H1 (cell line): ENCODE measurements at regions not wholly inside any gene's neighbourhood (a gene's known extent, or its start where the extent isn't known, plus 50 kb on each side); places are given as distances from the start of the nearest gene placed in this dataset.

Experiments used
- CTCF ChIA-PET: fragments of 300-600 bp; sonication (Branson Sonifier 250); formaldehyde crosslinking; loops from one replicate; lab custom pipeline; 2021; ENCODE audit not compliant: partially characterized antibody; lab: Charles Lee
- POLR2A ChIA-PET: fragments of 300-600 bp; sonication (Branson Sonifier 250); formaldehyde crosslinking; loops from one replicate; lab custom pipeline; 2021; ENCODE audit warnings: inconsistent platforms; ENCODE audit not compliant: partially characterized antibody; lab: Charles Lee
- DNase-seq, 2 experiments: peaks; one replicate each; pipeline versions ENCODE4 v3.0.0 to v3.0.0-alpha.2; 2010 to 2022; ENCODE audit warnings: low spot score in 2 of 2, low read depth in 1 of 2, mixed read lengths in 1 of 2
- FAIRE-seq: peaks from 2 replicates; lab custom pipeline; 2011; peaks lifted over from hg19 to GRCh38; lab: Jason Lieb, UNC
- H2AFZ ChIP-seq: 2 replicates; pipeline ENCODE4 v1.8.1; 2012; ENCODE audit warnings: low read length, inconsistent platforms
- H2AK5ac ChIP-seq: 2 replicates; pipeline ENCODE4 v1.6.1; 2013; ENCODE audit warnings: low read depth, low read length
- H2BK120ac ChIP-seq: replicated peaks from 2 replicates; pipeline ENCODE3; 2013; ENCODE audit warnings: low read depth, low read length, inconsistent platforms
- H2BK12ac ChIP-seq: 2 replicates; pipeline ENCODE4 v1.6.1; 2013; ENCODE audit warnings: low read depth, low read length
- H2BK15ac ChIP-seq: 2 replicates; pipeline ENCODE4 v1.6.1; 2013; ENCODE audit warnings: low read length
- H2BK20ac ChIP-seq: 2 replicates; pipeline ENCODE4 v1.6.1; 2013; ENCODE audit warnings: low read length
- H2BK5ac ChIP-seq: 2 replicates; pipeline ENCODE4 v1.6.1; 2013; ENCODE audit warnings: low read depth, low read length
- H3K14ac ChIP-seq: 2 replicates; pipeline ENCODE4 v1.6.1; 2013; ENCODE audit warnings: inconsistent platforms; ENCODE audit not compliant: insufficient read length
- H3K18ac ChIP-seq: 2 replicates; pipeline ENCODE4 v1.6.1; 2013; ENCODE audit warnings: low read length; ENCODE audit errors: extremely low read depth
- H3K23ac ChIP-seq: 2 replicates; pipeline ENCODE4 v1.6.1; 2013; ENCODE audit warnings: inconsistent platforms; ENCODE audit not compliant: insufficient read length
- H3K23me2 ChIP-seq: 2 replicates; pipeline ENCODE4 v1.6.1; 2013; ENCODE audit warnings: low read depth, low read length
- H3K27ac ChIP-seq: 2 replicates; pipeline ENCODE4 v1.6.1; 2011; ENCODE audit warnings: low read depth, low read length, inconsistent platforms
- H3K27me3 ChIP-seq, 4 experiments: replicated peaks in 1 of 4; 1 replicate in 1 of 4; 2 replicates in 3 of 4; pipeline versions ENCODE4 v1.6.1 to v1.8.1; 2011 to 2013; ENCODE audit warnings: low read length in 3 of 4, mild to moderate bottlenecking in 3 of 4, inconsistent platforms in 2 of 4, mixed read lengths in 2 of 4, moderate library complexity in 1 of 4; ENCODE audit not compliant: control insufficient read depth in 3 of 4, insufficient read depth in 3 of 4; ENCODE audit errors: extremely low read depth in 1 of 4
- H3K36me3 ChIP-seq, 4 experiments: 2 replicates each; pipeline versions ENCODE4 v1.6.1 to v1.8.1; 2011 to 2013; ENCODE audit warnings: mild to moderate bottlenecking in 4 of 4, low read length in 3 of 4, moderate library complexity in 2 of 4, control low read depth in 1 of 4, inconsistent platforms in 1 of 4; ENCODE audit not compliant: insufficient read depth in 4 of 4, control insufficient read depth in 2 of 4
- H3K4ac ChIP-seq: replicated peaks from 2 replicates; pipeline ENCODE3; 2013; ENCODE audit warnings: low read length, low read depth, mixed read lengths, inconsistent platforms; ENCODE audit not compliant: insufficient read length
- H3K4me1 ChIP-seq, 4 experiments: replicated peaks in 1 of 4; 1 replicate in 1 of 4; 2 replicates in 3 of 4; pipeline versions ENCODE4 v1.6.1 to v1.8.1; 2011 to 2013; ENCODE audit warnings: low read length in 3 of 4, inconsistent platforms in 2 of 4, mixed read lengths in 1 of 4; ENCODE audit not compliant: insufficient read depth in 4 of 4, control insufficient read depth in 3 of 4
- H3K4me2 ChIP-seq, 2 experiments: 2 replicates each; pipeline versions ENCODE4 v1.6.1 to v1.8.1; 2011 to 2013; ENCODE audit warnings: low read depth in 2 of 2, low read length in 2 of 2, control low read depth in 1 of 2, inconsistent platforms in 1 of 2, mild to moderate bottlenecking in 1 of 2; ENCODE audit not compliant: insufficient read depth in 1 of 2
- H3K4me3 ChIP-seq, 4 experiments: fragments of 200-600, 300-600 bp in 1 of 4; sonication (generic), shearing (Covaris generic), sonication (Bioruptor Twin) in 1 of 4; 2 replicates each; pipeline versions ENCODE4 v1.5.1 to v1.8.1; 2011 to 2016; ENCODE audit warnings: low read length in 4 of 4, low read depth in 3 of 4, control low read depth in 2 of 4, inconsistent platforms in 2 of 4, mild to moderate bottlenecking in 2 of 4, mixed read lengths in 1 of 4, moderate library complexity in 1 of 4; ENCODE audit not compliant: insufficient read depth in 2 of 4; ENCODE audit errors: extremely low read depth in 1 of 4
- H3K56ac ChIP-seq: replicated peaks from 2 replicates; pipeline ENCODE3; 2013; ENCODE audit warnings: low read depth, mild to moderate bottlenecking, mixed read lengths, low read length, inconsistent platforms; ENCODE audit not compliant: insufficient read length
- H3K79me1 ChIP-seq: 2 replicates; pipeline ENCODE4 v1.6.1; 2013; ENCODE audit warnings: low read depth, low read length, control low read depth
- H3K79me2 ChIP-seq, 2 experiments: 2 replicates each; pipeline versions ENCODE4 v1.6.1 to v1.8.1; 2012 to 2013; ENCODE audit warnings: low read length in 2 of 2, mild to moderate bottlenecking in 2 of 2, inconsistent platforms in 1 of 2; ENCODE audit not compliant: insufficient read depth in 2 of 2, control insufficient read depth in 1 of 2
- H3K9ac ChIP-seq, 4 experiments: replicated peaks in 1 of 4; 1 replicate in 1 of 4; 2 replicates in 3 of 4; pipeline versions ENCODE4 v1.6.1 to v1.8.1; 2011 to 2013; ENCODE audit warnings: low read depth in 3 of 4, low read length in 3 of 4, control low read depth in 2 of 4, mild to moderate bottlenecking in 2 of 4, moderate library complexity in 2 of 4, inconsistent platforms in 1 of 4; ENCODE audit errors: extremely low read depth in 1 of 4
- H3K9me3 ChIP-seq, 2 experiments: 2 replicates each; pipeline versions ENCODE4 v1.6.1 to v1.8.1; 2012 to 2013; ENCODE audit warnings: mild to moderate bottlenecking in 2 of 2, moderate library complexity in 2 of 2, control low read depth in 1 of 2, inconsistent platforms in 1 of 2, low read depth in 1 of 2, low read length in 1 of 2, mixed read lengths in 1 of 2; ENCODE audit not compliant: insufficient read depth in 2 of 2
- H4K20me1 ChIP-seq, 2 experiments: replicated peaks in 1 of 2; 2 replicates each; pipeline versions ENCODE3 to v1.8.1; 2011 to 2013; ENCODE audit warnings: inconsistent platforms in 2 of 2, low read length in 2 of 2, mild to moderate bottlenecking in 1 of 2; ENCODE audit not compliant: insufficient read depth in 2 of 2, control insufficient read depth in 1 of 2
- H4K5ac ChIP-seq: 2 replicates; pipeline ENCODE4 v1.6.1; 2013; ENCODE audit warnings: low read length, low read depth, mixed read lengths, inconsistent platforms; ENCODE audit not compliant: insufficient read length
- H4K8ac ChIP-seq: 2 replicates; pipeline ENCODE4 v1.8.0; 2013; ENCODE audit warnings: mild to moderate bottlenecking, moderate library complexity, low read length, inconsistent platforms; ENCODE audit not compliant: insufficient read depth; ENCODE audit errors: extremely low read depth
- H4K91ac ChIP-seq: replicated peaks from 2 replicates; pipeline ENCODE3; 2013; ENCODE audit warnings: low read length, mixed read lengths, inconsistent platforms; ENCODE audit not compliant: insufficient read length
- BACH1 ChIP-seq: IDR thresholded peaks from 2 replicates; pipeline ENCODE4 v1.6.1; 2012; ENCODE audit warnings: low read length, improper control_type of control experiment
- BRCA1 ChIP-seq: IDR thresholded peaks from 2 replicates; pipeline ENCODE4 v1.6.1; 2012; ENCODE audit warnings: low read depth, low read length, improper control_type of control experiment
- CTCF ChIP-seq, 3 experiments: IDR thresholded peaks; 1 replicate in 2 of 3; 2 replicates in 1 of 3; pipeline versions ENCODE4 v1.5.1 to v1.6.1; 2011; ENCODE audit warnings: low read length in 3 of 3, mild to moderate bottlenecking in 3 of 3, inconsistent platforms in 2 of 3, low read depth in 1 of 3, moderate library complexity in 1 of 3; ENCODE audit not compliant: insufficient read depth in 1 of 3; ENCODE audit errors: control extremely low read depth in 1 of 3
- FOSL1 ChIP-seq: IDR thresholded peaks from 2 replicates; pipeline ENCODE4 v1.6.1; 2011; ENCODE audit warnings: mild to moderate bottlenecking, low read depth, low read length, moderate library complexity; ENCODE audit not compliant: insufficient read depth
- HDAC2 ChIP-seq, 2 experiments: fragments of 300-600 bp in 1 of 2; sonication (generic) in 1 of 2; IDR thresholded peaks; 2 replicates each; pipeline ENCODE4 v1.6.1; 2011 to 2012; ENCODE audit warnings: low read depth in 2 of 2, low read length in 2 of 2, mild to moderate bottlenecking in 2 of 2, moderate library complexity in 2 of 2, borderline replicate concordance in 1 of 2, inconsistent platforms in 1 of 2
- JUND ChIP-seq: IDR thresholded peaks from 2 replicates; pipeline ENCODE4 v1.6.1; 2011; ENCODE audit warnings: mild to moderate bottlenecking, improper control_type of control experiment, low read length
- KDM5A ChIP-seq: fragments of 200-600 bp; IDR thresholded peaks from 2 replicates; pipeline ENCODE4 v1.7.1; 2012; ENCODE audit warnings: mild to moderate bottlenecking, low read length, inconsistent platforms, mixed read lengths
- PHF8 ChIP-seq: fragments of 200-600 bp; sonication (generic); conservative IDR thresholded peaks from 2 replicates; pipeline ENCODE4 v1.7.1; 2012; ENCODE audit warnings: low read depth, mild to moderate bottlenecking, inconsistent platforms, low read length, moderate library complexity
- SAP30 ChIP-seq: fragments of 300-600 bp; sonication (generic); IDR thresholded peaks from 2 replicates; pipeline ENCODE4 v1.7.1; 2012; ENCODE audit warnings: low read length, moderate library complexity, mild to moderate bottlenecking, inconsistent platforms; ENCODE audit not compliant: insufficient read depth, insufficient replicate concordance
- SIRT6 ChIP-seq: IDR thresholded peaks from one replicate; pipeline ENCODE4 v1.7.1; 2012; ENCODE audit warnings: low read length, inconsistent platforms
- SP1 ChIP-seq: IDR thresholded peaks from 2 replicates; pipeline ENCODE4 v1.6.1; 2011; ENCODE audit warnings: low read depth, low read length
- SUZ12 ChIP-seq: fragments of 200-600 bp; sonication (generic); IDR thresholded peaks from 2 replicates; pipeline ENCODE4 v1.6.1; 2012; ENCODE audit warnings: mild to moderate bottlenecking, inconsistent platforms, low read length, moderate library complexity, mixed read lengths
- TAF1 ChIP-seq: IDR thresholded peaks from 2 replicates; pipeline ENCODE4 v1.6.1; 2011; ENCODE audit warnings: mild to moderate bottlenecking, low read depth, low read length
- WGBS, 2 experiments: shearing (Covaris generic) in 1 of 2; methylation state at CpG; one replicate each; pipeline versions ENCODE4 v1.1.6 to v1.1.7; 2013 to 2015; ENCODE audit warnings: low lambda C conversion rate in 2 of 2, mixed read lengths in 2 of 2, inconsistent platforms in 1 of 2, low coverage in 1 of 2, missing lambda C conversion rate in 1 of 2; ENCODE audit not compliant: insufficient replicate concordance in 2 of 2, insufficient coverage in 1 of 2, insufficient read length in 1 of 2; ENCODE audit errors: extremely low coverage in 1 of 2, missing lambda C conversion rate in 1 of 2; 5-methylcytosine and 5-hydroxymethylcytosine counted together

GRCh38 chr1:30423570-30423969 lies 299.8 kb downstream of the MATN1 start:
- no peaks in the 10 kb centered on the region for H3K36me3 ChIP-seq
- H2AK5ac ChIP-seq = no peak overlapping the region
- 84% methylated on average over 3 of the region's 3 CpGs; no CpG with 5 or more reads in 1 of the 2 experiments for WGBS, 2 experiments
- ChIA-PET CTCF (interaction anchor here (2.4 kb wide), 1 partner anchor 15 kb away, joined by 9 read pairs; no protein-coding TSS in a partner anchor), POLR2A (no interaction called here)
- H4K20me1 ChIP-seq = no peaks in the 10 kb centered on the region
- H2AFZ ChIP-seq = no peak overlapping the region
- no peaks in the 10 kb centered on the region for H3K23me2 ChIP-seq
- peak in 1 of 2 experiments; percentile 23 for DNase-seq
- no peaks in the 10 kb centered on the region; a peak in 1 of 7 replicates for H3K27me3 ChIP-seq
- H3K4ac ChIP-seq = no peak overlapping the region
- H2BK120ac ChIP-seq = no peak overlapping the region
- no peak overlapping the region for H4K91ac ChIP-seq
- no peak overlapping the region for H3K4me3 ChIP-seq
- no peak overlapping the region for H3K14ac ChIP-seq
- no peak overlapping the region for H3K18ac ChIP-seq
- H3K27ac ChIP-seq = no peak overlapping the region
- no peak overlapping the region for H3K4me2 ChIP-seq
- no peak overlapping the region for H2BK20ac ChIP-seq
- H3K79me2 ChIP-seq = no peaks in the 10 kb centered on the region
- no peak overlapping the region for H4K8ac ChIP-seq
- no peaks in the 10 kb centered on the region for H3K4me1 ChIP-seq
- H2BK12ac ChIP-seq = no peak overlapping the region
- H3K9me3 ChIP-seq = no peaks in the 10 kb centered on the region
- FAIRE-seq = no peak
- H3K79me1 ChIP-seq = no peaks in the 10 kb centered on the region
- no peak overlapping the region for H2BK15ac ChIP-seq
- no peak overlapping the region for H3K56ac ChIP-seq
- no peak overlapping the region for H2BK5ac ChIP-seq
- no peak overlapping the region for H4K5ac ChIP-seq
- no peak overlapping the region for H3K23ac ChIP-seq
- TF ChIP-seq BACH1 = no peak
- no peak for TF ChIP-seq JUND
- no peak for TF ChIP-seq PHF8
- TF ChIP-seq BRCA1 = no peak
- TF ChIP-seq CTCF (IDR thresholded peaks at IDR 0.05; ENCODE audit: control extremely low read depth in 1 of 3, insufficient read depth in 1 of 3, low read depth in 1 of 3, low read length in 3 of 3) = no peak
- TF ChIP-seq TAF1 = no peak
- TF ChIP-seq HDAC2 (IDR thresholded peaks at IDR 0.05; ENCODE audit: borderline replicate concordance in 1 of 2, low read depth in 2 of 2, low read length in 2 of 2) = no peak
- TF ChIP-seq SIRT6 = no peak
- TF ChIP-seq KDM5A = no peak
- TF ChIP-seq SUZ12 = no peak
- no peak for TF ChIP-seq FOSL1
- no peak for TF ChIP-seq SP1
- no peak for TF ChIP-seq SAP30
- H3K9ac ChIP-seq = no peak overlapping the region
